Stimulated activated CD4-positive, alpha-beta T cell treated with anti-CD3 and anti-CD28 coated beads, TNF-alpha, amount 100 ng/mL, for 1 hour (primary cell): ENCODE measurements at regions not wholly inside any gene's neighbourhood (a gene's known extent, or its start where the extent isn't known, plus 50 kb on each side); places are given as distances from the start of the nearest gene placed in this dataset.
"Not testable (repeated sequence)": the region's sequence is repeated elsewhere in the genome, so short reads cannot be mapped to it uniquely, and the experiment has no call there.

Experiments used
- DNase-seq, 3 donors: peaks; one replicate each; pipeline ENCODE4 v3.0.0-alpha.2; 2020; ENCODE audit warnings: low read depth in 3 of 3, low spot score in 1 of 3

DNA sequence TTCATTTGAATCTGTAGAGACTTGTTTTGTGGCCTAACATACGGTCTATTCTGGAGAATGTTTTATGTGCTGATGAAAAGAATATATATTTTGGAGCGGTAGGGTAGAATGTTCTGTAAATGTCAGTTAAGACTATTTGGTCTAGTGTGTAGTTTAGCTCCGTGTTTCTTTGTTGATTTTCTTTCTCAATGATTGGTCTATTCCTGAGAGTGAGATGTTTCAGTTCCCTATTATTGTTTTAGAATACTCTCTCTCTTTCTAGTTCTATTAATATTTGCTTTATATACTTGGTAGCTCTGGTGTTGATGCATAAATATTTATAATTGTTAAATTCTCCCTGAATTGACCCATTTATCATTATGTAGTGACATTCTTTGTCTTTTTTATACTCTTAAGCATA lies 236.5 kb downstream of the GLUD2 start:
- DNase-seq = no peak

DNA sequence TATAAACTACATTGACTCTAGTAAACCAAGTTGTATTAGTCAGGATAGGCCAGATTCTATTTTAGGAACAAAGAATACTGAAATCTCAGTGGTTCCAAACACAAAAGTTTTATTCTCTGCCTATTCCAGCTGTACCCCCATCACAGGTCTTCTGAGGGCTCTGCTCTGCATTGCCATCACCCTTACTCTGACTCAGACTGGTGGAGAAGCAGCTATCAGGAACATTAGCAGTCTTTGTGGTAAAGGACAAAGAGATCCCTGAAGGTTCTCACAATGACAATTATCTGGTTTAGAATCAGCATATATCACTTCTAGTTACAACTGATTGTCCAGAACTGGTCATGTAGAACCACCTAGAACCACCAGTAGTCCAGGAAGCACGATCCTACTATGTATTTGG lies 251.1 kb downstream of the GLUD2 start:
- no peak for DNase-seq

DNA sequence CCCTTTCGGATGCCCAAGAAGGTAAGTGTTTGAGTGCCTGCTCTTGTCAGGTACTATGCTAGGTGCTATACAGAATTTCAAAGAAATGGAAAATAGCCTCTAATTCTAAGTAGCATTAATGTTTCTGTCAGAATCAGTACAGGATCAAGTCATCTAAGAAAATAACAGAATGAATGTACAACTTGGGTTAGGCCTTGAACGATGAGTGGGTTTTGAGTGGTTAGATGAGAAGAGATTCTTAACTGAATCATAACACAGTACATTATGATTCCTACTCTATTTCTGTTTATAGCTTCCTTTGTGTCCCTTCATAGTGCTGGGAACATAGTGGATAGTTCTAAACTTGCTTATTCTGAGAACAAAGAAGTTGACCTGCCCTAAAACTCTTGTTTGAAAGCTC lies 253.9 kb downstream of the GLUD2 start:
- no peak for DNase-seq

DNA sequence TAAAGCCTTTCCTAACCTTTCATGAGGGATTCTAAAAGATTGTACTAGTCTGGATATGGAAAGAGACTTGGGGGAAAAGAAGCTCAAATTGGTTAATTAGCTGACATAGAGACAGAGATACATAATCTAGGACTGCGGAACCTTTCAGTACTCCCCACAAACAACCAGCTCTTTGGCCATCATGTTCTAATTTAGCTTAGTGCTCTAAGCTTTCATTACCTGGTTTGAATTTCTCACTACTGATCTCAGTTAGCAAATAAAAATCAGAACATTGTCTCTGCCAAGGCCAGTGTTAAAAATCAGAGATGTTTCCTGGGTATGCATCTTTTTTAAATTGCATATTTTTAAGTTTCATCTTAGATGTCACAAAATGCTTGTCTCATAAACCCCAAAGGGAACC lies 254.4 kb downstream of the GLUD2 start:
- DNase-seq = no peak

DNA sequence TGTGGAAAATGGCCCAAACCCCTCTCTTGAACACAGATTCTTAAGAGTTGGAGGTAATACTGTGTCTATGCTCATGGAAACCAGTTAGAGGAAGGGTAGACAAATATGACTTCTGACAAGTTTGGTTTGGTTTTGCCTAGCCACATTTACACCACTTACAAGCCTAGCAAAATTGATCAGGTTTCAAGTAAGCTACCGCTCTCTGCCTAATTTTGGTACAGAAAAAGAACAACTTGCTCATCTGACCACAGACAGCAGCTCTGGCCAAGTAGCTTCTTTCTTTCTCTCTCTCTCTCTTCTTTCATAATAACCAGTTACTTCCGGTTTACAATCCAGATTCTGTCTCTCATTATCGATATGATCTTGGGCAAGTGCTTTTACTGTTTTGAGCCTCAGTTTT lies 260.0 kb downstream of the GLUD2 start:
- no peak for DNase-seq

DNA sequence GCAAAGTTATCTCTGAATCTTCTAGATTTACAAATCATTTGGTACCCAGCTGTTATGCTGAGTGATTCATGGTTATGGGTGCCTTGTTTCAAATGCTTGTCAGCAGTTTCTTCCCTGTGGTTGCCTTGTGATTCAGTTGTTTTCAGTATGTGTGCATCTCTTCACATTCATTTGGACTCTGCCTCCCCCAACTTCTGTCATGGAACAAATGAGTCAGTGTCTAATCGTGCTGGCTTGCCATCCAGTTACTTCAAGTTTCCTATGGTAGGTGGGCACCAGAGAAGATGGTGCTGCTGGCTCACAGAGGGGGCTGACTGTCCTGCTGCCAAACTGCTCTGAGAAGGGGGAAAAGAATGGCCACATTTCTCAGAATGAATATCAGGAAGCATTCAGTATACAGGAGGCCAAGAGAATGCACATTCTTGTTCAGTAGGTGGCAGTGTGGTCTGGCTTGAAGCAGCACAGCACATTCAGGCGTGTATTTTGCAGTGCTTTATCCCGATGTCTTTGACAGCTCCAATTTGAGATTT lies 260.9 kb downstream of the GLUD2 start:
- peak in 1 of 3 donors; percentile 7 for DNase-seq

DNA sequence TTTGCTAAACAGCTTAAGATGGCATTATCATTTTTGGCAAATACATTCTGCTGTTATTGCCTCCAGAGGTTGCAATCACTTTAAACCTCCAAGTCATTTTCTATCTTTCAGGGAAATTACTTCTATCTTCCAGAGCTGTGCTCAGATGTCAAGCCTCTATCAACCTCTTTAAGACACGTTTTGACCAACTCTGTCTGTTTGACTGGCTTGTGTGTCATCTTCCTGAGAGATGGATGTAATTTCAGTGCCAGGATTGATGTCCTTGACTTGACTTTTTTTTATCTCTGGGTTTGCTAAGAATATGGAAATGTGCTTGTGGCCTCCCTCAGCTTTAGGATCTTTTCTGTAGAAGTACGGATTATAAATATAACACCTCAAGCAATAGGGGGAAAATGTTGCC lies 263.4 kb downstream of the GLUD2 start:
- DNase-seq = no peak

DNA sequence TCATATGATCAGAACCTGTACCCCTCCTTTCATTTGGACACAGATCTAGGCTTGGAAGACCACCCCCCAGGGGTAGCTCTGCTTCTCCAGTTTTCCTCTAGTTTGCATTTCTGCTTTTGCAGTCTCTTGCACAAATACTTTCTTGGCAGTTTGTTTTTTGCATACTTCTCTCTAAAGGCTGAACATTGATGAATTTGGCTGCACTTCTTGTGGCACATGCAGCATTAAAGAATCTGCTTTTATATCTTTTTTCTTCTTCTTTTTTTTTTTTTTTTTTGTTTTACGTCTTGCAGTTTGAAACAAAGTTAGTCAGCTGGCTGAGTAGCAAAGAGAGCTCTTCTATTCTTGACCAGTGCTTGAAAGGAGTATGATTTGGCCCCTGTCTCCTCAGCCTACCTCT lies 273.0 kb downstream of the GLUD2 start:
- DNase-seq = no peak

DNA sequence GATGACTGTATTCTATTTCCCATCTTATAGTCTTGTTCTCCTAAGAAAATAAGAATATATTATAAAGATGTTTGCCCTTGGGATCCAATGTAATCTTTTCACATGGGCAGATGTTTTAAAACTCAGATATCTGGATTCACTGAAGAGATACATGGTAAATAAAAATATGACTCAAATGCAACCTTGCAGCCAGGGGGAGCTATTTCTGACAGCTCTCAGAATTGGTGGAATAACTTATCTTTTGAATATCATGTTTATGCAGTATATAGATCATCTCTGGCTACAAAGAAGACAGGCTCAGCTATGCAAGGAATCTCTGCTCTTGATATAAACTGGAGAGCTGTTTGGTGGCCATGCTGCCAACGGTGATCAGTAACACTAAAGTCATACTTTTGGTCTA lies 274.7 kb downstream of the GLUD2 start:
- DNase-seq = no peak

DNA sequence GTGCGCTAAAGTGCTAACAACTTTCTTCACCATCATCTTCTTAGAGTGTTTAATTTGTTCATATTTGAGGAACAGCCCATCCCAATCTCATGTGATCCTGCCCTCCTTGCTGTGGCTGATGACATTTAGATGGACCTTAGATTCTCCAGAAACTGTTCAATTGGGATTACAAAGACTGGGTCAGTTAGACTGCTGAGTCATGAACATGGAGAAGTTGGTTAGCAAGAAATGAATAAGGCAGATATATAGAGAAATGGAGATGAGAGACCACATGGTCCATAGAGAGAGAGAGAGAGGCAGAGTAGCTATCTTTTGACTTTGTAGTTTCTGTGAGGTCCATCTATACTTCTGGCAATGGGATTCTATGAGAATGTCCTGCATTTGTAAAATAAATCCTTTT lies 275.9 kb downstream of the GLUD2 start:
- DNase-seq = no peak

DNA sequence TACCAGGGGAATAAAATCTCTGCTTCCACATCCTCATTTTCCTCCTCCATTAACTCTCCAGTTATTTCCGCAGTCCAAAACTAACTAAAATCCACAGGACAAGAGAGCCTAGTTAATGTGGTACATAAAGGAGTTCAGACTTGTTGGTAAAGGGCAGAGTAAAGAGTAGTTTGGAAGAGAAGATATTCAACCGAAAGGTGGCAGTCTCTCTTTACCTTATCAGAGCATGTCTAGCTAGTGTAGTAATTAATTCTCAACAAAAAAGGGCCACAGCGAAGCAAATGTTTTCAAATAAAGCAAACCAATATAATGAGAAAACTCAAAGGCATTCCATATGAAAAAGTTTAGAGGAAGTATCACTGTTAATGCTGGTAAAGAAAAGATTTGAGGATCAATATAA lies 286.5 kb downstream of the GLUD2 start:
- no peak for DNase-seq

DNA sequence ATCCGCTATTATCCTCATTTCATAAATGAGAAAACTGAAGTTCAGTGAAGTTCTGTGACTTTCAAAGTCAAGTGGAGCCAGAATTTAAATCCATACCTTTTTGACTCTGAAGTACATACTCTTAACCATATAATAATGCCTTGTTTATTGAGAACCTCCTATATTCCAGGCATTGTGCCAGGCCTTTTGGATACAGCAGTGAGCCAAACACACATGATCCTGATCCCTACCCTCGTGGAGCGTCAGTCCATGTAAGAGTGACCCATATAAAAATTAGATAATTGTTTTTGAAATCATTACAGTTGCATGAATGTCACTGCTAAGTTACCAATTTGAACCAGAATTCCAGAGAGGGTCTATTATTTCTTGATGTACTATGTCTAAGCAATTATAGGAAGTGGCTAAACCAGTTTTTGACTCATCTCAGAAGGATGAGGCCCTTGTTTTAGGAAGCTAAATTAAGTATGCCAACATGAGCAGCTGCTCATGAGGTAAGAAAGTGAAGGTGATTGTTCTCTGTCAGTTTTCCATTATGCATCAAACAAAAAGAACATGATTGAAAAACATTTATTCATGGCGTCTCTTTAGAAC lies 289.5 kb downstream of the GLUD2 start:
- no peak for DNase-seq

DNA sequence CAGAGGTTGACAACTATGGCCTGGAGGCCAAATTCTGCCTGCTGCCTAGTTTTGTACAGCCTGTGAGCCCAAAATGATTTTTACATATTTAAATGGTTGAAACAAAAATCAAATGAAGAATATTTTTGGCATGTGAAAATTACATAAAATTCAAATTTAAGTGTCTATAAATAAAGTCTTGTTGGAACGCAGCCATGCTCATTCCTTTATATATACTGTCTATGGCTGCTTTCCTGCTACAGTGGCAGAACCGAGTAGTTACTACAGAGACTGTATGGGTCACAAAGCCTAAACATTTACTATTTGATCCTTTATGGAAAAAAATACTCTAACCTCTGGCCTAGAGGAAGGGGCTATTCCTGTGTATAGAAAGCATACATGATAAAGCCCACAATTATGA lies 290.4 kb downstream of the GLUD2 start:
- no peak for DNase-seq

DNA sequence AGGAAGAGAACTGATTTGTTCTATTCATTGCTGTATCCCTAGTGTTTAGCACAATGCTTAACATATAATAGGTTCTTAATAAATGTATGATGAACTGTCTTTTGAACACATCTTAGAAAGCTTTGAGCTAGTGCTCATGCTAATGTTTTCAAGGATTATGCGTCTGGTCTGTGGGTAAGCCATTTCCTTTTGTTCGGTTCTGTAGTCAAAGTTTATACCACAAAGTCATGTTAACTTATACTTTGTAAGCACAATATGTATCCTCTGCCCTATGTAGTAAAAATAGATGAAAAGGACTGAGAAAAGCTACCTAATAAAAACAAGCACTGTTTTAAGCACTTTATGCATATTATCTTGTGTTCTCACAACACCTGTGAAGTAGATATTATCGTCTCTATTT lies 301.9 kb downstream of the GLUD2 start:
- no peak for DNase-seq

DNA sequence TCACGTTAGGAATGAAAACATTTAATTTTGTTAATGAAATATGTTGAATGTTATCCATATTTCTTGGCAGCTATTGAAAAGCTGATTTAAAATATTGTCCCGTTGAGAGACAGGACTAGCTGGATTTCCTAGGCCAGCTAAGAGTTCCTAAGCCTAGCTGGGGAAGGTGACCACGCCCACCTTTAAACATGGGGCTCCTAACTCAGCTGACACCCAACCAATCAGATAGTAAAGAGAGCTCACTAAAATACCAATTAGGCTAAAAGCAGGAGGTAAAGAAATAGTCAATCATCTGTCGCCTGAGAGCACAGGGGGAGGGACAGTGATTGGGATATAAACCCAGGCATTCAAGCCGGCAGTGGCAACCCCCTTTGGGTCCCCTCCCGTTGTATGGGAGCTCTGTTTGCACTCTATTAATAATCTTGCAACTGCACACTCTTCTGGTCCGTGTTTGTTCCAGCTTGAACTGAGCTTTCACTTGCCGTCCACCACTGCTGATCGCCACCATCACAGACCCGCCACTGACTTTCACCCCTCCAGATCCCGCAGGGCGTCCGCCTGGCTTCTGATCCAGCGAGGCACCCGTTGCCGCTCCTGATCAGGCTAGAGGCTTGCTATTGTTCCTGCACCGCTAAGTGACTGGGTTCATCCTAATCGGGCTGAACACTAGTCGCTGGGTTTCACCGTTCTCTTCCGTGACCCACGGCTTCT lies 308.9 kb downstream of the GLUD2 start:
- DNase-seq = no peak

DNA sequence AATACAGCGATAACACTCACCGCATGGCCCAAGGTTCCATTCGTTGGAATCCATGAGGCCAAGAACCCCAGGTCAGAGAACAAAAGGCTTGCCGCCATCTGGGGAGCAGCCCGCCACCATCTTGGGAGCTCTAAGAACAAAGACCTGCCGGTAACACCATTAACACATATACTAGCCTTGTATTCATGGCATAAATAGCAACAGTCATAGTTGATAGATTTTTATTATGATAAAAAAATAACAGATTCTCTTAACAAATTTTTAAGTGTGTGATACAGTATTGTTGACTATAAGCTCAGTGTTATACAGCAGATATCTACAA lies 309.4 kb downstream of the GLUD2 start:
- DNase-seq = no peak

DNA sequence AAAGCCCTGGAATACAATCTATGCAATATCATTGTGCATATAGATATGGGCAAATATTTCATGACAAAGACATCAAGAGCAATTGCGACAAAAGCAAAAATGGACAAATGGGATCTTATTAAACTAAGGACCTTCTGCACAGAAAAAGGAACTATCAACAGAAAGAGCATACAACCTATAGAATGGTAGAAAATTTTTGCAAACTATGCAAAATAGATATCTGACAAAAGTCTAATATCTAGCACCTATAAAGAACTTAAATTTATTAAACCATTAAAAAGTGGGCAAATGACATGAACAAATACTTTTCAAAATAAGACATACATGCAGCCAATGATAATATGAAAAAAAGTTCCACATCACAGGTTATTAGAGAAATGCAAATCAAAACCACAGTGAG lies 312.9 kb downstream of the GLUD2 start:
- DNase-seq = no peak

DNA sequence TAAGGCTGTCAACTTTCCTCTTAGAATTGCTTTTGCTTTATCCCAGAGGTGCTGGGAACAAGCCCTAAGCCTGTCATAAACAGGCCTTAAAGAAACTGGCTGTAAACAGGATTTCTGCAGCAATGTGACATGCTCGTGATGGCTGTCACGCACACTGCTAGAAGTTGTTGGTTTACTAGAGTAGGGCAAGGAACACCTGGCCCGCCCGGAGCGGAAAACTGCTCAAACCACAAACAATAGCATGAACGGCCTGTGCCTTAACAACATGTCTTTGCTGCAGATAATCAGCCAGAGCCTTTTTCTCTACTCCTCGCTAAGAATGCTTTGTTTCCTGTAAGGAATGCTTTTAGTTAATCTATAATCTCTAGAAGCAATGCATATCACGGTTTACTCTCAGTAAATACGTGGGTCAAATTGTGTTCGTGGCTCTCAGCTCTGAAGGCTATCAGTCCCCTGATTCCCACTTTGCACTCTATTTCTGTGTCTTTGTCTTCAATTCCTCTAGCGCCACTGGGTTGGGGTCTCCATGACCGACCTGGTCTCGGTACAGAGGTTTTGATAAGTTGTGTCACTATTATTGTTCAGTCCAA lies 318.3 kb downstream of the GLUD2 start:
- DNase-seq = no peak

DNA sequence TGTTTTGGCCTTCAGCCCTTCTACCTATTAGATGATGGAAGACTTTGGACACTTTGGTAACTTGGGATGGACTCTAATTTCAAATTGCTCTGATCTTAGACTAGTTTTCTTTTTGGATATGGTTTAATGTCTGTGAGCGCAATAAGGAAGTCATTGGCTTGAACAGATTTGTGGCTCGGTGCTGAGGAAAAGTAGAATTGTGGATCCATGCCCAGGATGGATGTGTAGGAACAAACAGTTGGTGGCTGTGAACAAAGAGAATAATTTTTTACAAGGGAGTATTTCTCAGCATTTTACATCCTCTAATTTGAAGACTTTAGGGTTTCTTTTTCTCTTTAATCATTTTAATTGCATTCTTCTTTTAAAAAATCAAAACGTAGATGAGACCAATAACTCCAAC lies 327.1 kb downstream of the GLUD2 start:
- DNase-seq = no peak

DNA sequence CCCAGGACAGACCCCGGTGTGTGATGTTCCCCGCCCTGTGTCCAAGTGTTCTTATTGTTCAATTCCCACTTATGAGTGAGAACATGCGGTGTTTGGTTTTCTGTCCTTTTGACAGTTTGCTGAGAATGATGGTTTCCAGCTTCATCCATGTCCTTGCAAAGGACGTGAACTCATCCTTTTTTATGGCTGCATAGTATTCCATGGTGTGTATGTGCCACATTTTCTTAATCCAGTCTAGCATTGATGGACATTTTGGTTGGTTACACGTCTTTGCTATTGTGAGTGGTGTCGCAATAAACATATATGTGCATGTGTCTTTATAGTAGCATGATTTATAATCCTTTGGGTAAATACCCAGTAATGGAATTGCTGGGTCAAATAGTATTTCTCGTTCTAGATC lies 334.5 kb downstream of the GLUD2 start:
- not testable (repeated sequence) for DNase-seq

DNA sequence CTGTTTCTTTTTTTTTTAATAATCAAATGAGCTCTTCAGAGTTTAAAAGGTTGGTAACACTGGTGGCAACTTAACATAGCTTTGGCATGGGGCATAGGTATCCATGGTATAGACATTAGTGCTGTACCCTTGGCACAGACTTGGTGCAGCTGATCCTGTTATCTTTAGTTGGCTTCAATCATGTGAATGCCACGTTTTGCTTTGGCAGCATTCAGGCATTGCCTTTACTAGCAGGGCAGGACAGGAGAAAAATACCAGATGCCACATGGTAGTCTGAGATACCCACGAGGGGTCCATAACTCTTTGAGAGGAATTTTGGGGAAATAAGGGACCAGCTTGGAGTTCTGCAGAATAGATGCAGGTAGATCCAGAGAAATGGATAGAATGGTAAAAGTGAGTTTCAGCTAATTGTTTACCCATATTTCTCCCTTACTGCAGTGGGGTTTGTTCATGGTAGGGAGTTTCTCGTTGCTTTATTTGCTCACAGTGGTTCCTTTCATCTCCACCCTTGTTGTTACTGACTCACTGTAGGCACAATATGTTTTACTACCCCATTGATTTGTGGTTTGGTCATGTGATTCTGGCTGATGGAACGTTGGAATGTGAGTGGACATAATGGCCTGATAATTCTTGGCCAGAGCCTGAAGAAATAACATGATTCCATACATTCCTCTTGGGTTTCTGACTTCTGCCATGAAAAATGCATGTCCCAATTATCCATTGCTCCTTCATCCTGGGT lies 342.7 kb downstream of the GLUD2 start:
- no peak for DNase-seq

DNA sequence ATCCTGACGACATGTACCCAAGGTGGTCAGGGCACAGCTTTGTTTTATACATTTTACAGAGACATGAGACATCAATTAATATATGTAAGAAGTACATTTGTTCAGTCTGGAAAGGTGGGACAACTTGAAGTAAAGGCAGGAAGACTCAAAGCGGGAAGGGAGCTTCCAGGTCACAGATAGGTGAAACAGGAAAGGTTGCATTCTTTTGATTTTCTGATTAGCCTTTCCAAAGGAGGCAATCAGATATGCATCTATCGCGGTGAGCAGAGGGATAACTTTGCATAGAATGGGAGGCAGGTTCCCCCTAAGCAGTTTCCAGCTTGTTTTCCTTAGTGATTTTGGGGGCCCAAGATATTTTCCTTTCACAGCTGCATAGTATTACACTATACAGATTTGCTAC lies 358.4 kb downstream of the GLUD2 start:
- DNase-seq = no peak
